ENCODE measurements at regions not wholly inside any gene's neighbourhood (a gene's known extent, or its start where the extent isn't known, plus 50 kb on each side); places are given as distances from the start of the nearest gene placed in this dataset.

DNA sequence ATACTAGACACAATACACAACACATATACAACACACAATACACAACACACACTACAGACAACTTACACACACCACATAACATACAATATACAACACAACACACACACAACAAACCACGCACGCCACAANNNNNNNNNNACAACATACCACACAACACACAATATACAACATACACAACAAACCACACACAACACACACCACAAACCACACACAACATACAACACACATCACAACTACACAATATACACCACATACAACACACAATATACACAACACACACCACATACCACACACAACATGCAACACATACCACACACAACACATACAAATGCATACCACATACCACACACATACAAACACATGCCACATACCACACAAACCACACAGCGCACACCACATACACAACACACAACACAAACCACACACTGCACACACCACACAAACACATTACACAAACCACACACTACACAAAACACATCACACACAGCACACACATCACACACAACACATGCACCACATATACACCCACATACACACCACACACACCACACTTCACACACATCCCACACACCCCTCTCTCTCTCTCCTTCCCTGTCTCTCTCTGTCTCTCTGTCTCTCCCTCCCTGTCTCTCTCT lies 108.3 kb downstream of the ETS2 start (continued):
- TF ChIP-seq, protein P1, sequence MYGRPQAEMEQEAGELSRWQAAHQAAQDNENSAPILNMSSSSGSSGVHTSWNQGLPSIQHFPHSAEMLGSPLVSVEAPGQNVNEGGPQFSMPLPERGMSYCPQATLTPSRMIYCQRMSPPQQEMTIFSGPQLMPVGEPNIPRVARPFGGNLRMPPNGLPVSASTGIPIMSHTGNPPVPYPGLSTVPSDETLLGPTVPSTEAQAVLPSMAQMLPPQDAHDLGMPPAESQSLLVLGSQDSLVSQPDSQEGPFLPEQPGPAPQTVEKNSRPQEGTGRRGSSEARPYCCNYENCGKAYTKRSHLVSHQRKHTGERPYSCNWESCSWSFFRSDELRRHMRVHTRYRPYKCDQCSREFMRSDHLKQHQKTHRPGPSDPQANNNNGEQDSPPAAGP (tag by site-specific recombination; IDR thresholded peaks at IDR 0.05), result no peak
- TF ChIP-seq, protein P2, sequence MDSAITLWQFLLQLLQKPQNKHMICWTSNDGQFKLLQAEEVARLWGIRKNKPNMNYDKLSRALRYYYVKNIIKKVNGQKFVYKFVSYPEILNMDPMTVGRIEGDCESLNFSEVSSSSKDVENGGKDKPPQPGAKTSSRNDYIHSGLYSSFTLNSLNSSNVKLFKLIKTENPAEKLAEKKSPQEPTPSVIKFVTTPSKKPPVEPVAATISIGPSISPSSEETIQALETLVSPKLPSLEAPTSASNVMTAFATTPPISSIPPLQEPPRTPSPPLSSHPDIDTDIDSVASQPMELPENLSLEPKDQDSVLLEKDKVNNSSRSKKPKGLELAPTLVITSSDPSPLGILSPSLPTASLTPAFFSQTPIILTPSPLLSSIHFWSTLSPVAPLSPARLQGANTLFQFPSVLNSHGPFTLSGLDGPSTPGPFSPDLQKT (IDR thresholded peaks at IDR 0.05; ENCODE audit: borderline replicate concordance, low read depth, low read length), result no peak
- TF ChIP-seq ZNF777 (tag by site-specific recombination; IDR thresholded peaks at IDR 0.05; ENCODE audit: borderline replicate concordance) (no peak), ZNF548 (tag by site-specific recombination; IDR thresholded peaks at IDR 0.05) (peak; percentile 53; the same call in 1 of the 2 replicates), ZNF394 (tag by site-specific recombination; IDR thresholded peaks at IDR 0.05; ENCODE audit: borderline replicate concordance) (no peak), MYNN (tag by site-specific recombination; IDR thresholded peaks at IDR 0.05; ENCODE audit: borderline replicate concordance) (no peak), ZNF223 (tag by site-specific recombination; IDR thresholded peaks at IDR 0.05) (no peak), BCL11A (tag by site-specific recombination; IDR thresholded peaks at IDR 0.05; ENCODE audit: low read depth) (no peak), GLI2 (tag by site-specific recombination; IDR thresholded peaks at IDR 0.05; ENCODE audit: borderline replicate concordance, low read depth) (no peak), ZNF112 (tag by site-specific recombination; IDR thresholded peaks at IDR 0.05) (no peak), WT1 (tag by site-specific recombination; IDR thresholded peaks at IDR 0.05) (no peak; the same call in 1 of the 2 replicates), ZNF404 (tag by site-specific recombination; IDR thresholded peaks at IDR 0.05) (no peak), ZNF510 (tag by site-specific recombination; IDR thresholded peaks at IDR 0.05; ENCODE audit: insufficient replicate concordance) (no peak), SP2 (tag by site-specific recombination; IDR thresholded peaks at IDR 0.05) (no peak), ZSCAN30 (tag by site-specific recombination; IDR thresholded peaks at IDR 0.05) (no peak), EGR2 (tag by site-specific recombination; IDR thresholded peaks at IDR 0.05; ENCODE audit: low read depth) (peak; percentile 98), SP3 (tag by site-specific recombination; IDR thresholded peaks at IDR 0.05) (no peak), SCRT2 (tag by site-specific recombination; IDR thresholded peaks at IDR 0.05) (no peak), ZNF501 (tag by site-specific recombination; IDR thresholded peaks at IDR 0.05) (no peak), TRIM28 (IDR thresholded peaks at IDR 0.05; ENCODE audit: borderline replicate concordance, low read length) (no peak), ZNF629 (tag by site-specific recombination; IDR thresholded peaks at IDR 0.05) (no peak), ZNF670 (tag by site-specific recombination; IDR thresholded peaks at IDR 0.05; ENCODE audit: low read depth) (peak; percentile 97; the same call in 1 of the 2 replicates), ZNF266 (tag by site-specific recombination; IDR thresholded peaks at IDR 0.05; ENCODE audit: low read depth) (no peak; the same call in 1 of the 2 replicates), ZBTB8A (tag by site-specific recombination; IDR thresholded peaks at IDR 0.05) (no peak)
- TF ChIP-seq, protein P3, sequence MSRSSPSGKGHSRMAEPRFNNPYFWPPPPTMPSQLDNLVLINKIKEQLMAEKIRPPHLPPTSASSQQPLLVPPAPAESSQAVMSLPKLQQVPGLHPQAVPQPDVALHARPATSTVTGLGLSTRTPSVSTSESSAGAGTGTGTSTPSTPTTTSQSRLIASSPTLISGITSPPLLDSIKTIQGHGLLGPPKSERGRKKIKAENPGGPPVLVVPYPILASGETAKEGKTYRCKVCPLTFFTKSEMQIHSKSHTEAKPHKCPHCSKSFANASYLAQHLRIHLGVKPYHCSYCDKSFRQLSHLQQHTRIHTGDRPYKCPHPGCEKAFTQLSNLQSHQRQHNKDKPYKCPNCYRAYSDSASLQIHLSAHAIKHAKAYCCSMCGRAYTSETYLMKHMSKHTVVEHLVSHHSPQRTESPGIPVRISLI (tag by site-specific recombination; IDR thresholded peaks at IDR 0.05), result no peak
- TF ChIP-seq, protein P4, sequence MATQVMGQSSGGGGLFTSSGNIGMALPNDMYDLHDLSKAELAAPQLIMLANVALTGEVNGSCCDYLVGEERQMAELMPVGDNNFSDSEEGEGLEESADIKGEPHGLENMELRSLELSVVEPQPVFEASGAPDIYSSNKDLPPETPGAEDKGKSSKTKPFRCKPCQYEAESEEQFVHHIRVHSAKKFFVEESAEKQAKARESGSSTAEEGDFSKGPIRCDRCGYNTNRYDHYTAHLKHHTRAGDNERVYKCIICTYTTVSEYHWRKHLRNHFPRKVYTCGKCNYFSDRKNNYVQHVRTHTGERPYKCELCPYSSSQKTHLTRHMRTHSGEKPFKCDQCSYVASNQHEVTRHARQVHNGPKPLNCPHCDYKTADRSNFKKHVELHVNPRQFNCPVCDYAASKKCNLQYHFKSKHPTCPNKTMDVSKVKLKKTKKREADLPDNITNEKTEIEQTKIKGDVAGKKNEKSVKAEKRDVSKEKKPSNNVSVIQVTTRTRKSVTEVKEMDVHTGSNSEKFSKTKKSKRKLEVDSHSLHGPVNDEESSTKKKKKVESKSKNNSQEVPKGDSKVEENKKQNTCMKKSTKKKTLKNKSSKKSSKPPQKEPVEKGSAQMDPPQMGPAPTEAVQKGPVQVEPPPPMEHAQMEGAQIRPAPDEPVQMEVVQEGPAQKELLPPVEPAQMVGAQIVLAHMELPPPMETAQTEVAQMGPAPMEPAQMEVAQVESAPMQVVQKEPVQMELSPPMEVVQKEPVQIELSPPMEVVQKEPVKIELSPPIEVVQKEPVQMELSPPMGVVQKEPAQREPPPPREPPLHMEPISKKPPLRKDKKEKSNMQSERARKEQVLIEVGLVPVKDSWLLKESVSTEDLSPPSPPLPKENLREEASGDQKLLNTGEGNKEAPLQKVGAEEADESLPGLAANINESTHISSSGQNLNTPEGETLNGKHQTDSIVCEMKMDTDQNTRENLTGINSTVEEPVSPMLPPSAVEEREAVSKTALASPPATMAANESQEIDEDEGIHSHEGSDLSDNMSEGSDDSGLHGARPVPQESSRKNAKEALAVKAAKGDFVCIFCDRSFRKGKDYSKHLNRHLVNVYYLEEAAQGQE (tag by site-specific recombination; IDR thresholded peaks at IDR 0.05), result no peak
- TF ChIP-seq, protein P5, sequence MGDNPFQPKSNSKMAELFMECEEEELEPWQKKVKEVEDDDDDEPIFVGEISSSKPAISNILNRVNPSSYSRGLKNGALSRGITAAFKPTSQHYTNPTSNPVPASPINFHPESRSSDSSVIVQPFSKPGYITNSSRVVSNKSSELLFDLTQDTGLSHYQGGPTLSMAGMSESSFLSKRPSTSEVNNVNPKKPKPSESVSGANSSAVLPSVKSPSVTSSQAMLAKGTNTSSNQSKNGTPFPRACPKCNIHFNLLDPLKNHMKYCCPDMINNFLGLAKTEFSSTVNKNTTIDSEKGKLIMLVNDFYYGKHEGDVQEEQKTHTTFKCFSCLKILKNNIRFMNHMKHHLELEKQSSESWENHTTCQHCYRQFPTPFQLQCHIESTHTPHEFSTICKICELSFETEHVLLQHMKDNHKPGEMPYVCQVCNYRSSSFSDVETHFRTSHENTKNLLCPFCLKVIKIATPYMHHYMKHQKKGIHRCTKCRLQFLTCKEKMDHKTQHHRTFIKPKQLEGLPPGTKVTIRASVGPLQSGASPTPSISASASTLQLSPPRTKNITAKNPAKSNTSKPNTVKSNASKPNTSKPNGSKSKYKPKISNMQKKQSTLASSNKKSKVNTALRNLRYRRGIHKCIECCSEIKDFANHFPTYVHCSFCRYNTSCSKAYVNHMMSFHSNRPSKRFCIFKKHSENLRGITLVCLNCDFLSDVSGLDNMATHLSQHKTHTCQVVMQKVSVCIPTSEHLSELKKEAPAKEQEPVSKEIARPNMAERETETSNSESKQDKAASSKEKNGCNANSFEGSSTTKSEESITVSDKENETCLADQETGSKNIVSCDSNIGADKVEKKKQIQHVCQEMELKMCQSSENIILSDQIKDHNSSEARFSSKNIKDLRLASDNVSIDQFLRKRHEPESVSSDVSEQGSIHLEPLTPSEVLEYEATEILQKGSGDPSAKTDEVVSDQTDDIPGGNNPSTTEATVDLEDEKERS (tag by site-specific recombination; IDR thresholded peaks at IDR 0.05), result no peak
- TF ChIP-seq, protein P6, sequence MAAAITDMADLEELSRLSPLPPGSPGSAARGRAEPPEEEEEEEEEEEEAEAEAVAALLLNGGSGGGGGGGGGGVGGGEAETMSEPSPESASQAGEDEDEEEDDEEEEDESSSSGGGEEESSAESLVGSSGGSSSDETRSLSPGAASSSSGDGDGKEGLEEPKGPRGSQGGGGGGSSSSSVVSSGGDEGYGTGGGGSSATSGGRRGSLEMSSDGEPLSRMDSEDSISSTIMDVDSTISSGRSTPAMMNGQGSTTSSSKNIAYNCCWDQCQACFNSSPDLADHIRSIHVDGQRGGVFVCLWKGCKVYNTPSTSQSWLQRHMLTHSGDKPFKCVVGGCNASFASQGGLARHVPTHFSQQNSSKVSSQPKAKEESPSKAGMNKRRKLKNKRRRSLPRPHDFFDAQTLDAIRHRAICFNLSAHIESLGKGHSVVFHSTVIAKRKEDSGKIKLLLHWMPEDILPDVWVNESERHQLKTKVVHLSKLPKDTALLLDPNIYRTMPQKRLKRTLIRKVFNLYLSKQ (tag by site-specific recombination; IDR thresholded peaks at IDR 0.05; ENCODE audit: borderline replicate concordance), result no peak
- TF ChIP-seq, protein P7, sequence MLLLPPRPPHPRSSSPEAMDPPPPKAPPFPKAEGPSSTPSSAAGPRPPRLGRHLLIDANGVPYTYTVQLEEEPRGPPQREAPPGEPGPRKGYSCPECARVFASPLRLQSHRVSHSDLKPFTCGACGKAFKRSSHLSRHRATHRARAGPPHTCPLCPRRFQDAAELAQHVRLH (tag by site-specific recombination; IDR thresholded peaks at IDR 0.05), result no peak
